ENCODE measurements at regions not wholly inside any gene's neighbourhood (a gene's known extent, or its start where the extent isn't known, plus 50 kb on each side); places are given as distances from the start of the nearest gene placed in this dataset.

DNA sequence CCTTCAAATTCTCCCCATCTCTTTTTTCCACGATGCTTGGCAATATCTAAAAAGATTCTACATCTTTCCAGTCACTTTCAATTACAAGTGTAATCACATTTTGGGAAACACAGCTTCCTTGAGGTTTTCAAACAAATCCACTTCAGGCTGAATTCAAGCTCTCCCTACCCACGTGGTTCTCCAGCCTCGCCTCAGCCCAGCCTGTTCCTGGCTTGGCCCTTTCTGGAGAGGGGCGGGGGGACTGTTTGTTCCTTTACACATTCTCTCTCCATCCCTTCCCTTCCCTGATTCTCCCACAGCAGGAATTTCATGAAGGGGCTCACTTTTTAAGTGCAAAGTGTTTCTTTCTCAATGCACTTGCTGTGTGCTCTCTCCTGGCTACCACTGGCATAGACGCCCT lies 226.3 kb upstream of the SOX11 start:
- H3K9me3 ChIP-seq (ENCODE audit: control insufficient read depth, insufficient read depth, low read depth, low read length) = no peaks in the 10 kb centered on the region
- ChIA-PET POLR2A (no interaction called here), CTCF (no interaction called here)
- TF ChIP-seq ZNF791 (tag by site-specific recombination; IDR thresholded peaks at IDR 0.05) = no peak
- TF ChIP-seq ZNF488 (tag by site-specific recombination; IDR thresholded peaks at IDR 0.05) = no peak
- TF ChIP-seq ZNF560 (tag by site-specific recombination; IDR thresholded peaks at IDR 0.05; ENCODE audit: borderline replicate concordance) = no peak
- TF ChIP-seq KLF9 (tag by site-specific recombination; IDR thresholded peaks at IDR 0.05; ENCODE audit: low read depth) = no peak
- TF ChIP-seq, protein P1, sequence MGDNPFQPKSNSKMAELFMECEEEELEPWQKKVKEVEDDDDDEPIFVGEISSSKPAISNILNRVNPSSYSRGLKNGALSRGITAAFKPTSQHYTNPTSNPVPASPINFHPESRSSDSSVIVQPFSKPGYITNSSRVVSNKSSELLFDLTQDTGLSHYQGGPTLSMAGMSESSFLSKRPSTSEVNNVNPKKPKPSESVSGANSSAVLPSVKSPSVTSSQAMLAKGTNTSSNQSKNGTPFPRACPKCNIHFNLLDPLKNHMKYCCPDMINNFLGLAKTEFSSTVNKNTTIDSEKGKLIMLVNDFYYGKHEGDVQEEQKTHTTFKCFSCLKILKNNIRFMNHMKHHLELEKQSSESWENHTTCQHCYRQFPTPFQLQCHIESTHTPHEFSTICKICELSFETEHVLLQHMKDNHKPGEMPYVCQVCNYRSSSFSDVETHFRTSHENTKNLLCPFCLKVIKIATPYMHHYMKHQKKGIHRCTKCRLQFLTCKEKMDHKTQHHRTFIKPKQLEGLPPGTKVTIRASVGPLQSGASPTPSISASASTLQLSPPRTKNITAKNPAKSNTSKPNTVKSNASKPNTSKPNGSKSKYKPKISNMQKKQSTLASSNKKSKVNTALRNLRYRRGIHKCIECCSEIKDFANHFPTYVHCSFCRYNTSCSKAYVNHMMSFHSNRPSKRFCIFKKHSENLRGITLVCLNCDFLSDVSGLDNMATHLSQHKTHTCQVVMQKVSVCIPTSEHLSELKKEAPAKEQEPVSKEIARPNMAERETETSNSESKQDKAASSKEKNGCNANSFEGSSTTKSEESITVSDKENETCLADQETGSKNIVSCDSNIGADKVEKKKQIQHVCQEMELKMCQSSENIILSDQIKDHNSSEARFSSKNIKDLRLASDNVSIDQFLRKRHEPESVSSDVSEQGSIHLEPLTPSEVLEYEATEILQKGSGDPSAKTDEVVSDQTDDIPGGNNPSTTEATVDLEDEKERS (tag by site-specific recombination; IDR thresholded peaks at IDR 0.05) = no peak
- no peak for TF ChIP-seq ZNF558 (tag by site-specific recombination; IDR thresholded peaks at IDR 0.05)
- no peak for TF ChIP-seq HOXD13 (CRISPR knock-in tag; IDR thresholded peaks at IDR 0.05; ENCODE audit: borderline replicate concordance)
- TF ChIP-seq ZNF248 (tag by site-specific recombination; IDR thresholded peaks at IDR 0.05) = no peak
- TF ChIP-seq ZNF501 (tag by site-specific recombination; IDR thresholded peaks at IDR 0.05) = no peak
- no peak for TF ChIP-seq ZNF776 (tag by site-specific recombination; IDR thresholded peaks at IDR 0.05; ENCODE audit: borderline replicate concordance)
- TF ChIP-seq ZNF157 (tag by site-specific recombination; IDR thresholded peaks at IDR 0.05) = no peak
- no peak overlapping the region for H3K4me3 ChIP-seq (ENCODE audit: low read depth, low read length)
- H3K4me1 ChIP-seq (ENCODE audit: control insufficient read depth, insufficient read depth, low read length) = no peaks in the 10 kb centered on the region
- H3K27ac ChIP-seq (ENCODE audit: extremely low read depth, low read depth, low read length) = no peak overlapping the region
- no peaks in the 10 kb centered on the region for H3K36me3 ChIP-seq (ENCODE audit: control insufficient read depth in 2 of 2, insufficient read depth in 1 of 2, low read length in 2 of 2)

- POLR2A ChIA-PET = no interaction called here
- TF ChIP-seq IKZF3 (tag by site-specific recombination; IDR thresholded peaks at IDR 0.05) (no peak), ZBTB21 (tag by site-specific recombination; IDR thresholded peaks at IDR 0.05) (no peak), ZNF677 (tag by site-specific recombination; IDR thresholded peaks at IDR 0.05) (no peak), SP2 (tag by site-specific recombination; IDR thresholded peaks at IDR 0.05) (no peak), ZNF416 (tag by site-specific recombination; IDR thresholded peaks at IDR 0.05) (no peak), ZBTB20 (tag by site-specific recombination; IDR thresholded peaks at IDR 0.05) (no peak), ZNF654 (tag by site-specific recombination; IDR thresholded peaks at IDR 0.05; ENCODE audit: low read depth) (no peak), ZNF791 (tag by site-specific recombination; IDR thresholded peaks at IDR 0.05) (no peak), ZNF26 (tag by site-specific recombination; IDR thresholded peaks at IDR 0.05) (no peak), ZNF561 (tag by site-specific recombination; IDR thresholded peaks at IDR 0.05; ENCODE audit: borderline replicate concordance) (no peak), ZNF169 (tag by site-specific recombination; IDR thresholded peaks at IDR 0.05) (no peak), SCRT2 (tag by site-specific recombination; IDR thresholded peaks at IDR 0.05) (no peak), ZNF423 (tag by site-specific recombination; IDR thresholded peaks at IDR 0.05) (no peak)
- TF ChIP-seq, protein P2, sequence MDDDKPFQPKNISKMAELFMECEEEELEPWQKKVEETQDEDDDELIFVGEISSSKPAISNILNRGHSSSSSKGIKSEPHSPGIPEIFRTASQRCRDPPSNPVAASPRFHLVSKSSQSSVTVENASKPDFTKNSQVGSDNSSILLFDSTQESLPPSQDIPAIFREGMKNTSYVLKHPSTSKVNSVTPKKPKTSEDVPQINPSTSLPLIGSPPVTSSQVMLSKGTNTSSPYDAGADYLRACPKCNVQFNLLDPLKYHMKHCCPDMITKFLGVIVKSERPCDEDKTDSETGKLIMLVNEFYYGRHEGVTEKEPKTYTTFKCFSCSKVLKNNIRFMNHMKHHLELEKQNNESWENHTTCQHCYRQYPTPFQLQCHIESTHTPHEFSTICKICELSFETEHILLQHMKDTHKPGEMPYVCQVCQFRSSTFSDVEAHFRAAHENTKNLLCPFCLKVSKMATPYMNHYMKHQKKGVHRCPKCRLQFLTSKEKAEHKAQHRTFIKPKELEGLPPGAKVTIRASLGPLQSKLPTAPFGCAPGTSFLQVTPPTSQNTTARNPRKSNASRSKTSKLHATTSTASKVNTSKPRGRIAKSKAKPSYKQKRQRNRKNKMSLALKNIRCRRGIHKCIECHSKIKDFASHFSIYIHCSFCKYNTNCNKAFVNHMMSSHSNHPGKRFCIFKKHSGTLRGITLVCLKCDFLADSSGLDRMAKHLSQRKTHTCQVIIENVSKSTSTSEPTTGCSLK (tag by site-specific recombination; IDR thresholded peaks at IDR 0.05) = no peak
- TF ChIP-seq, protein P3, sequence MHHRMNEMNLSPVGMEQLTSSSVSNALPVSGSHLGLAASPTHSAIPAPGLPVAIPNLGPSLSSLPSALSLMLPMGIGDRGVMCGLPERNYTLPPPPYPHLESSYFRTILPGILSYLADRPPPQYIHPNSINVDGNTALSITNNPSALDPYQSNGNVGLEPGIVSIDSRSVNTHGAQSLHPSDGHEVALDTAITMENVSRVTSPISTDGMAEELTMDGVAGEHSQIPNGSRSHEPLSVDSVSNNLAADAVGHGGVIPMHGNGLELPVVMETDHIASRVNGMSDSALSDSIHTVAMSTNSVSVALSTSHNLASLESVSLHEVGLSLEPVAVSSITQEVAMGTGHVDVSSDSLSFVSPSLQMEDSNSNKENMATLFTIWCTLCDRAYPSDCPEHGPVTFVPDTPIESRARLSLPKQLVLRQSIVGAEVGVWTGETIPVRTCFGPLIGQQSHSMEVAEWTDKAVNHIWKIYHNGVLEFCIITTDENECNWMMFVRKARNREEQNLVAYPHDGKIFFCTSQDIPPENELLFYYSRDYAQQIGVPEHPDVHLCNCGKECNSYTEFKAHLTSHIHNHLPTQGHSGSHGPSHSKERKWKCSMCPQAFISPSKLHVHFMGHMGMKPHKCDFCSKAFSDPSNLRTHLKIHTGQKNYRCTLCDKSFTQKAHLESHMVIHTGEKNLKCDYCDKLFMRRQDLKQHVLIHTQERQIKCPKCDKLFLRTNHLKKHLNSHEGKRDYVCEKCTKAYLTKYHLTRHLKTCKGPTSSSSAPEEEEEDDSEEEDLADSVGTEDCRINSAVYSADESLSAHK (tag by site-specific recombination; IDR thresholded peaks at IDR 0.05) = no peak
- Histone ChIP-seq H3K9me3 (ENCODE audit: control insufficient read depth, insufficient read depth, low read depth, low read length) (no peaks in the 10 kb centered on the region), H3K4me3 (ENCODE audit: low read depth, low read length) (no peak overlapping the region), H3K27ac (ENCODE audit: extremely low read depth, low read depth, low read length) (no peak overlapping the region), H3K4me1 (ENCODE audit: control insufficient read depth, insufficient read depth, low read length) (peaks cover 1% of the 10 kb centered on the region; the same call in 1 of the 2 replicates), H3K36me3 (ENCODE audit: control insufficient read depth in 2 of 2, insufficient read depth in 1 of 2, low read length in 2 of 2) (no peaks in the 10 kb centered on the region)
- CTCF ChIA-PET = interaction anchor here (0.6 kb wide), 1 partner anchor 465 kb away, joined by 3 read pairs; no protein-coding TSS in a partner anchor
Observed at GRCh38 chr2:5467178-5467905, 224.8 kb upstream of the SOX11 start.
